Transverse colon (tissue), 4 donors: ENCODE measurements at regions not wholly inside any gene's neighbourhood (a gene's known extent, or its start where the extent isn't known, plus 50 kb on each side); places are given as distances from the start of the nearest gene placed in this dataset.

Experiments
- DNase-seq: peaks from one replicate; pipeline ENCODE4 v3.0.0-alpha.2; 2019
- H3K27ac ChIP-seq, 4 donors: fragments of 200-600 bp; sonication (generic); 2 replicates each; pipeline ENCODE4 v1.5.1; 2016 to 2018; ENCODE audit warnings: inconsistent platforms in 4 of 4
- H3K27me3 ChIP-seq: fragments of 200-600 bp; sonication (generic); 2 replicates; pipeline ENCODE4 v1.5.1; 2017; ENCODE audit warnings: inconsistent platforms
- H3K36me3 ChIP-seq, 4 donors: fragments of 200-600 bp; sonication (generic); 2 replicates each; pipeline ENCODE4 v1.5.1; 2017 to 2019; ENCODE audit warnings: inconsistent platforms in 4 of 4
- H3K4me1 ChIP-seq, 4 donors: fragments of 200-600 bp; sonication (generic); 2 replicates each; pipeline ENCODE4 v1.5.1; 2017 to 2020; ENCODE audit warnings: inconsistent platforms in 4 of 4
- H3K4me3 ChIP-seq, 4 donors: fragments of 200-600 bp; sonication (generic); 1 replicate in 1 of 4; 2 replicates in 3 of 4; pipeline versions ENCODE4 v1.5.1 to v1.6.1; 2017 to 2019; ENCODE audit warnings: inconsistent platforms in 4 of 4
- H3K9me3 ChIP-seq, 2 donors: fragments of 200-600 bp; sonication (generic); 2 replicates each; pipeline ENCODE4 v1.5.1; 2017 to 2019; ENCODE audit warnings: inconsistent platforms in 2 of 2
- EP300 ChIP-seq: sonication (generic); formaldehyde crosslinking; IDR thresholded peaks from one replicate; pipeline ENCODE4 v1.6.1; 2017; ENCODE audit warnings: antibody characterized with exemption, low read depth
- POLR2A ChIP-seq: fragments of 450-650 bp; IDR thresholded peaks from one replicate; pipeline ENCODE4 v1.6.1; 2016; ENCODE audit warnings: antibody characterized with exemption, mild to moderate bottlenecking, moderate library complexity
- POLR2AphosphoS5 ChIP-seq, 3 donors: sonication (generic); formaldehyde crosslinking; IDR thresholded peaks; one replicate each; pipeline ENCODE4 v1.6.1; 2016; ENCODE audit warnings: antibody characterized with exemption in 3 of 3
- WGBS, 2 donors: methylation state at CpG; one replicate each; pipeline ENCODE4 v1.1.5; 2018; ENCODE audit warnings: low coverage in 1 of 2; 5-methylcytosine and 5-hydroxymethylcytosine counted together
- in situ Hi-C, 4 donors: fragments of 200-750 bp; cut with MboI; loops; one replicate each; pipeline versions ENCODE4 v1.15.0 to v1.15.1; 2017; ENCODE audit warnings: low sequenced_read_pairs in 3 of 4, low pct_ligation_motif_present in 1 of 4, low pct_unique_long_range_greater_than_20kb in 1 of 4
- intact Hi-C: fragments of 100-400 bp; cut with DNase I; formaldehyde crosslinking; loops from one replicate; pipeline ENCODE4 v1.15.1; 2023; ENCODE audit warnings: low total_unique reads
- TF ChIP-seq, protein P1 (sequence below), 5 experiments: fragments of 200-600 bp in 3 of 5; fragments of 450-650 bp in 2 of 5; sonication (generic) in 3 of 5; IDR thresholded peaks; 1 replicate in 2 of 5; 2 replicates in 3 of 5; pipeline ENCODE4 v1.5.1; 2016 to 2017; ENCODE audit warnings: antibody characterized with exemption in 5 of 5, inconsistent platforms in 3 of 5, mild to moderate bottlenecking in 2 of 5, moderate library complexity in 1 of 5

DNA sequence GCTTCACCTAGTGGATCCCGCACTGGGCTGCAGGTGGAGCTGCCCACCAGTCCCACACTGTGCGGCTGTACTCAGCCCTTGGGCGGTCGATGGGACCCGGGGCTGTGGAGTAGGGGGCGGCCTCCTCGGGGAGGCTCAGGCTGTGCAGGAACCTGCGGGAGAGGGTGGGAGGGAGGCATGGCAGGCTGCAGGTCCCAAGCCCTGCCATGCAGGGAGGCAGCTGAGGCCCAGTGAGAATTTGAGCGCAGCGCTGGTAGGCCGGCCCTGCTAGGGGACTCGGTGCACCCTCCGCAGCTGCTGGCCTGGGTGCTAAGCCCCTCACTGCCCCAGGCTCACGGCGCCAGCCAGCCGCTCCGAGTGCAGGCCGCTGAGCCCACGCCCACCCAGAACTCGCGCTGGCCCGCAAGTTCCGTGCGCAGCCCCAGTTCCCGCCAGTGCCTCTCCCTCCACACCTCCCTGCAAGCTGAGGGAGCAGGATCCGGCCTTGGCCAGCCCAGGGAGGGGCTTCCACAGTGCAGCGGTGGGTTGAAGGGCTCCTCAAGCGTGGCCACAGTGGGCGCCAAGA, 1407.6 kb downstream of the EPHA7 start:
- 96% methylated on average over 21 of the region's 29 CpGs; no CpG with 5 or more reads in 1 of the 2 donors for WGBS, 2 donors
- DNase-seq, result no peak

DNA sequence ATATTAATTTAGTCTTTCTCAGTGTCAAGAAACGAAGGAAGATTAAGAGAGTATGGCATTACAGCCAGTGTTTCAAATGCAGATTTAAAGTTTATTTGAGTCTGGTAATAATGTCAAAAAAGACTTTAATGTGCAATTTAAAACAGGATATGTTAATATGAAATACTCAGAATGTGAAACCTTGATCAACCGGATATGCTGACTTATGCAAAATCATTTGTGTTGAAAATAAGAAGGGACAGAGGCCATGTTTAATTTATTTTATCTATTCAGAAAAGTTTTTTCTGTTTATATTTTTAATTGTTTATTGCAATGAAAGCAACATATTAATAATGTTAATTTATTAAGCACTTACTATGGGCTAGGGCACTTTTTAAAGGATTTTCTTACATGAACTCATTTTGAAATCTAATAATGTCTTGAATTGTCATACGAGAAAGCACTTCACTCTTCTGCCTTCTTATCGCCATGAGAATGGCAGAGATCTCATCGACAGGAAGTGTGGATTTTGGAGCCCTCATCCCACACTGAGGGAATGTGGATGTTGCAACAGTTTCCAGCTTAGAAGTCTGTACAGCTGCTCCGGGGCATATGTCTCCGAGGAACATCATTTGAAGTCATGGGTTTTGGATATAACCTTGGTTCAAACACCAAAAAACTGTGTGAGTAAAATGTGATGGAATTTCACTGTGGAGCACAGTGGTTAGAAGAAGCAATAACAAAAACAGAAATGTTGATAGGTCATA, 1410.4 kb downstream of the EPHA7 start:
- Histone ChIP-seq H3K9me3 (peaks cover 4 to 8% of the 10 kb centered on the region in 2 donors), H3K27me3 (no peaks in the 10 kb centered on the region), H3K4me1 (no peaks in the 10 kb centered on the region), H3K4me3 (no peak overlapping the region), H3K27ac (no peak overlapping the region), H3K36me3 (no peaks in the 10 kb centered on the region)
- in situ Hi-C loops, result no loop called here
- intact Hi-C loops, result no loop called here
- no peak for TF ChIP-seq EP300
- TF ChIP-seq POLR2AphosphoS5 (IDR thresholded peaks at IDR 0.05), result no peak
- no peak for TF ChIP-seq POLR2A
- TF ChIP-seq, protein P1, sequence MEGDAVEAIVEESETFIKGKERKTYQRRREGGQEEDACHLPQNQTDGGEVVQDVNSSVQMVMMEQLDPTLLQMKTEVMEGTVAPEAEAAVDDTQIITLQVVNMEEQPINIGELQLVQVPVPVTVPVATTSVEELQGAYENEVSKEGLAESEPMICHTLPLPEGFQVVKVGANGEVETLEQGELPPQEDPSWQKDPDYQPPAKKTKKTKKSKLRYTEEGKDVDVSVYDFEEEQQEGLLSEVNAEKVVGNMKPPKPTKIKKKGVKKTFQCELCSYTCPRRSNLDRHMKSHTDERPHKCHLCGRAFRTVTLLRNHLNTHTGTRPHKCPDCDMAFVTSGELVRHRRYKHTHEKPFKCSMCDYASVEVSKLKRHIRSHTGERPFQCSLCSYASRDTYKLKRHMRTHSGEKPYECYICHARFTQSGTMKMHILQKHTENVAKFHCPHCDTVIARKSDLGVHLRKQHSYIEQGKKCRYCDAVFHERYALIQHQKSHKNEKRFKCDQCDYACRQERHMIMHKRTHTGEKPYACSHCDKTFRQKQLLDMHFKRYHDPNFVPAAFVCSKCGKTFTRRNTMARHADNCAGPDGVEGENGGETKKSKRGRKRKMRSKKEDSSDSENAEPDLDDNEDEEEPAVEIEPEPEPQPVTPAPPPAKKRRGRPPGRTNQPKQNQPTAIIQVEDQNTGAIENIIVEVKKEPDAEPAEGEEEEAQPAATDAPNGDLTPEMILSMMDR (IDR thresholded peaks at IDR 0.05), result no peak
- no peak for DNase-seq
- WGBS, 2 donors, result 79 to 89% methylated on average over 7 of the region's 7 CpGs

More for the DNA sequence above, 1407.6 kb downstream of the EPHA7 start:
- Histone ChIP-seq H3K27ac (no peak overlapping the region), H3K4me3 (no peak overlapping the region), H3K9me3 (peaks cover 3 to 4% of the 10 kb centered on the region in 2 donors), H3K36me3 (no peaks in the 10 kb centered on the region), H3K4me1 (no peaks in the 10 kb centered on the region), H3K27me3 (no peaks in the 10 kb centered on the region)
- intact Hi-C loops (no loop called here), in situ Hi-C loops (no loop called here)
- TF ChIP-seq POLR2AphosphoS5 (IDR thresholded peaks at IDR 0.05) (no peak), EP300 (no peak), POLR2A (no peak)
- TF ChIP-seq, protein P1 (IDR thresholded peaks at IDR 0.05), result no peak

DNA sequence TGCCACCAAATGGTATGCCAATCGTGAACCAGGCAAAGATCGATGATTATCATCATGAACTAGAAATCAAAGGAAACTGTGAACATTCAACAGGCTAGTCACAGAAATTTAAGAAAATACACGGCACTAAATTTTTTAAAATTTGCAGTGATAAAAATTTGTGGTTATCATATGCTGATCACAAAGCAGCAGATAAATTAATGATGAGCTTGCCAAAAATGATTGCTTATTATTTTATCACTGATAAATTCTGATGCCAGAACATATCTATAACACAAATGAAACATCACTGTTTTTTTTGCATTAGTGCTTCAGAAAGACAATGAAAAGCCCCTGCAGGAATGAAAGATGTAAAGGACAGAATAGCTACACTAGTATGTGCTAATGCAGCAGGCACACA, 1413.2 kb upstream of the MAP3K7 start:
- no peak for DNase-seq
- no peaks in the 10 kb centered on the region for H3K27me3 ChIP-seq
- no peaks in the 10 kb centered on the region for H3K36me3 ChIP-seq
- H3K27ac ChIP-seq, result no peak overlapping the region
- 90 to 93% methylated on average over 3 of the region's 3 CpGs for WGBS, 2 donors
- H3K4me3 ChIP-seq, result no peak overlapping the region
- intact Hi-C loops, result no loop called here
- no peaks in the 10 kb centered on the region for H3K4me1 ChIP-seq
- in situ Hi-C loops, result no loop called here
- no peaks in the 10 kb centered on the region for H3K9me3 ChIP-seq
- TF ChIP-seq, protein P1 (IDR thresholded peaks at IDR 0.05), result no peak
- TF ChIP-seq POLR2A, result no peak
- TF ChIP-seq POLR2AphosphoS5 (IDR thresholded peaks at IDR 0.05), result no peak
- no peak for TF ChIP-seq EP300

- intact Hi-C loops (no loop called here), in situ Hi-C loops (no loop called here)
- no peak overlapping the region for H3K27ac ChIP-seq
- 84 to 93% methylated on average over 1 of the region's 1 CpG for WGBS, 2 donors
- TF ChIP-seq EP300, result no peak
- no peak for TF ChIP-seq POLR2A
- no peak for TF ChIP-seq POLR2AphosphoS5 (IDR thresholded peaks at IDR 0.05)
- TF ChIP-seq, protein P1 (IDR thresholded peaks at IDR 0.05), result no peak
- no peaks in the 10 kb centered on the region for H3K4me1 ChIP-seq
- no peaks in the 10 kb centered on the region for H3K36me3 ChIP-seq
- no peaks in the 10 kb centered on the region for H3K9me3 ChIP-seq
- H3K4me3 ChIP-seq, result no peak overlapping the region
- no peak for DNase-seq
- H3K27me3 ChIP-seq, result no peaks in the 10 kb centered on the region
Observed at GRCh38 chr6:91994787-91995186, 1407.9 kb upstream of the MAP3K7 start.
